ENCODE measurements at regions not wholly inside any gene's neighbourhood (a gene's known extent, or its start where the extent isn't known, plus 50 kb on each side); places are given as distances from the start of the nearest gene placed in this dataset.

DNA sequence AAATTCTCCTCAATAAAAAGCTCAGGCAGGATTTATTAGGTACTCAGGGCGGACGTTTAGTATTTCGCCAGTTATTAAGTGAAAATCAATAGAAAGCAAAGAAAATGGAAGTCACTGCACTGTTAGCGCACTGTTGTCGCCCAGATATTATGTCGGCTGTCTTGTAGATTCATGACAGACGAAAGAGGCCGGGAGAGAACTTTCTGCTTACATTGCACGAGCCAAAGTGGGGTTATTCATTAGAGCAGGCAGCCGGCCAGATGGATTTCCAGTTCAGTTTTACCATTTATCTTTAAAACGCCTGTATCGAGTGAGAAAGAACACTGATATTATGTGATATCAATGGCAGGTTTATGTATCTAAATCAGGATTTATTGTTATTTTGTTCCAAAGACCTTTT, 866.0 kb upstream of the NR2F2 start:
- TF ChIP-seq, protein P1, sequence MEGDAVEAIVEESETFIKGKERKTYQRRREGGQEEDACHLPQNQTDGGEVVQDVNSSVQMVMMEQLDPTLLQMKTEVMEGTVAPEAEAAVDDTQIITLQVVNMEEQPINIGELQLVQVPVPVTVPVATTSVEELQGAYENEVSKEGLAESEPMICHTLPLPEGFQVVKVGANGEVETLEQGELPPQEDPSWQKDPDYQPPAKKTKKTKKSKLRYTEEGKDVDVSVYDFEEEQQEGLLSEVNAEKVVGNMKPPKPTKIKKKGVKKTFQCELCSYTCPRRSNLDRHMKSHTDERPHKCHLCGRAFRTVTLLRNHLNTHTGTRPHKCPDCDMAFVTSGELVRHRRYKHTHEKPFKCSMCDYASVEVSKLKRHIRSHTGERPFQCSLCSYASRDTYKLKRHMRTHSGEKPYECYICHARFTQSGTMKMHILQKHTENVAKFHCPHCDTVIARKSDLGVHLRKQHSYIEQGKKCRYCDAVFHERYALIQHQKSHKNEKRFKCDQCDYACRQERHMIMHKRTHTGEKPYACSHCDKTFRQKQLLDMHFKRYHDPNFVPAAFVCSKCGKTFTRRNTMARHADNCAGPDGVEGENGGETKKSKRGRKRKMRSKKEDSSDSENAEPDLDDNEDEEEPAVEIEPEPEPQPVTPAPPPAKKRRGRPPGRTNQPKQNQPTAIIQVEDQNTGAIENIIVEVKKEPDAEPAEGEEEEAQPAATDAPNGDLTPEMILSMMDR (IDR thresholded peaks at IDR 0.05; ENCODE audit: borderline replicate concordance, extremely low read depth, low read length, poor library complexity, severe bottlenecking), result no peak
- no peak for TF ChIP-seq EZH2 (IDR thresholded peaks at IDR 0.05; ENCODE audit: borderline replicate concordance, low read depth, low read length, severe bottlenecking)
